H1 (cell line): ENCODE measurements at regions not wholly inside any gene's neighbourhood (a gene's known extent, or its start where the extent isn't known, plus 50 kb on each side); places are given as distances from the start of the nearest gene placed in this dataset.

Experiments
- CHD1 ChIP-seq: IDR thresholded peaks from 2 replicates; pipeline ENCODE4 v1.6.1; 2012; ENCODE audit warnings: low read depth, low read length, improper control_type of control experiment
- CTCF ChIP-seq, 3 experiments: IDR thresholded peaks; 1 replicate in 2 of 3; 2 replicates in 1 of 3; pipeline versions ENCODE4 v1.5.1 to v1.6.1; 2011; ENCODE audit warnings: low read length in 3 of 3, mild to moderate bottlenecking in 3 of 3, inconsistent platforms in 2 of 3, low read depth in 1 of 3, moderate library complexity in 1 of 3; ENCODE audit not compliant: insufficient read depth in 1 of 3; ENCODE audit errors: control extremely low read depth in 1 of 3
- KDM1A ChIP-seq: fragments of 200-600, 300-600 bp; sonication (generic); IDR thresholded peaks from 2 replicates; pipeline ENCODE4 v1.7.1; 2016; ENCODE audit warnings: mild to moderate bottlenecking, low read length, borderline replicate concordance
- KDM5A ChIP-seq: fragments of 200-600 bp; IDR thresholded peaks from 2 replicates; pipeline ENCODE4 v1.7.1; 2012; ENCODE audit warnings: mild to moderate bottlenecking, low read length, inconsistent platforms, mixed read lengths
- PHF8 ChIP-seq: fragments of 200-600 bp; sonication (generic); conservative IDR thresholded peaks from 2 replicates; pipeline ENCODE4 v1.7.1; 2012; ENCODE audit warnings: low read depth, mild to moderate bottlenecking, inconsistent platforms, low read length, moderate library complexity
- POLR2A ChIP-seq, 2 experiments: IDR thresholded peaks; 1 replicate in 1 of 2; 2 replicates in 1 of 2; pipeline ENCODE4 v1.6.1; 2011; ENCODE audit warnings: low read depth in 2 of 2, low read length in 2 of 2, mild to moderate bottlenecking in 2 of 2; ENCODE audit errors: control extremely low read depth in 1 of 2
- POLR2AphosphoS5 ChIP-seq: IDR thresholded peaks from 2 replicates; pipeline ENCODE4 v1.6.1; 2011; ENCODE audit warnings: low read depth, low read length
- RNF2 ChIP-seq: fragments of 200-900, 300-1000 bp; sonication (generic); IDR thresholded peaks from 2 replicates; pipeline ENCODE4 v1.7.1; 2016; ENCODE audit warnings: borderline replicate concordance, low read depth, mild to moderate bottlenecking, antibody characterized with exemption, low read length; ENCODE audit not compliant: poor library complexity, severe bottlenecking; ENCODE audit errors: missing control alignments
- USF2 ChIP-seq: IDR thresholded peaks from 2 replicates; pipeline ENCODE4 v1.6.1; 2011; ENCODE audit warnings: low read length, improper control_type of control experiment
- YY1 ChIP-seq: IDR thresholded peaks from 2 replicates; pipeline ENCODE4 v1.6.1; 2011; ENCODE audit warnings: low read depth, mild to moderate bottlenecking, low read length

GRCh38 chr5:121780406-121780805 is 71.3 kb upstream of the FTMT start:
- TF ChIP-seq CTCF (IDR thresholded peaks at IDR 0.05; ENCODE audit: control extremely low read depth in 1 of 3, insufficient read depth in 1 of 3, low read depth in 1 of 3, low read length in 3 of 3) (no peak), POLR2AphosphoS5 (no peak), KDM5A (no peak), PHF8 (no peak), RNF2 (no peak), KDM1A (no peak), POLR2A (IDR thresholded peaks at IDR 0.05; ENCODE audit: control extremely low read depth in 1 of 2, low read depth in 2 of 2, low read length in 2 of 2) (no peak), CHD1 (no peak), USF2 (no peak), YY1 (no peak)
